VCaP (cell line): ENCODE measurements at regions not wholly inside any gene's neighbourhood (a gene's known extent, or its start where the extent isn't known, plus 50 kb on each side); places are given as distances from the start of the nearest gene placed in this dataset.

ENCODE experiments used
- H3K27ac ChIP-seq: fragments of 450-650 bp; 2 replicates; pipeline ENCODE4 v1.5.1; 2017
- TF ChIP-seq, protein P1 (sequence below): fragments of 450-650 bp; conservative IDR thresholded peaks from 2 replicates; pipeline ENCODE4 v1.5.1; 2017; ENCODE audit warnings: mild to moderate bottlenecking, moderate library complexity

GRCh38 chr12:59196989-59197388 is 276.7 kb upstream of the LRIG3 start:
- H3K27ac ChIP-seq = no peak overlapping the region
- TF ChIP-seq, protein P1, sequence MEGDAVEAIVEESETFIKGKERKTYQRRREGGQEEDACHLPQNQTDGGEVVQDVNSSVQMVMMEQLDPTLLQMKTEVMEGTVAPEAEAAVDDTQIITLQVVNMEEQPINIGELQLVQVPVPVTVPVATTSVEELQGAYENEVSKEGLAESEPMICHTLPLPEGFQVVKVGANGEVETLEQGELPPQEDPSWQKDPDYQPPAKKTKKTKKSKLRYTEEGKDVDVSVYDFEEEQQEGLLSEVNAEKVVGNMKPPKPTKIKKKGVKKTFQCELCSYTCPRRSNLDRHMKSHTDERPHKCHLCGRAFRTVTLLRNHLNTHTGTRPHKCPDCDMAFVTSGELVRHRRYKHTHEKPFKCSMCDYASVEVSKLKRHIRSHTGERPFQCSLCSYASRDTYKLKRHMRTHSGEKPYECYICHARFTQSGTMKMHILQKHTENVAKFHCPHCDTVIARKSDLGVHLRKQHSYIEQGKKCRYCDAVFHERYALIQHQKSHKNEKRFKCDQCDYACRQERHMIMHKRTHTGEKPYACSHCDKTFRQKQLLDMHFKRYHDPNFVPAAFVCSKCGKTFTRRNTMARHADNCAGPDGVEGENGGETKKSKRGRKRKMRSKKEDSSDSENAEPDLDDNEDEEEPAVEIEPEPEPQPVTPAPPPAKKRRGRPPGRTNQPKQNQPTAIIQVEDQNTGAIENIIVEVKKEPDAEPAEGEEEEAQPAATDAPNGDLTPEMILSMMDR = no peak

DNA sequence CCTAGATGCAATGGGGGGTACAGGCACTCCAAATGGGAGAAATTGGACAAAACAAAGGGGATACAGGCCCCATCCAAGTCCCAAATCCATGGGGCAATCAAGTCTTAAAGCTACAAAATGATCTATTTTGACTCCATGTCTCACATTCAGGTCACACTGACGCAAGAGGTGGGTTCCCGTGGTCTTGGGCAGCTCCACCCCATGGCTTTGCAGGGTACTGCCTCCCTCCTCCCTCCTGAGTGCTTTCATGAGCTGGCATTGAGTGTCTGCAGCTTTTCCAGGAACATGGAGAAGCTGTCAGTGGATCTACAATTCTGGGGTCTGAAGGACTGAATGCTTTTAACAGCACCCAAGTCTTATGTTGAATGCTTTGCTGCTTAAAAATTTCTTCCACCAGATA is 274.5 kb upstream of the LRIG3 start:
- TF ChIP-seq, protein P1 = no peak
- no peak overlapping the region for H3K27ac ChIP-seq

DNA sequence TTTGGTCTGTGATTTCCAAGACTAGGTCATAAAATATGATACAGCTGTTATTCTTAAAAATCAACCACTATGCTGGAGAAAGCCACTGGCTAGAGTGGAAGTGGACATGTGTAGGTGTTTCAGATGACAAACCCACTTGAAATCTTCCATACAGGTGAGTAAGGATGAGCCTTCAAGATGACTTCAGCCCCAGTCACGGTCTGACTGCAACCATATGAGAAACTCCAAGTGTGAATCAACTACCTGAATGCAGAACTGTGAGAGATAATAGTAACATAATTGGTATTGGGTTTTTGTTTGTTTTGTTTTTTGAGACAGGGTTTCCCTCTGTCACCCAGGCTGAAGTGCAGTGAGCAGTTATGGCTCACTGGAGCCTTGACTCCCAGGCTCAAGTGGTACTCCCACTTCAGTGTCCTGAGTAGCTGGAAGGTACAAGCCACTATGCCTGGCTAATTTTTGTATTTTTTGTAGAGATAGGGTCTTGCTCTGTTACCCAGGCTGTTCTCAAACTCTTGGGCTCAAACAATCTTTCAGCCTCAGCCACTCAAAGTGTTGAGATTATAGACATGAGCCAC is 273.3 kb upstream of the LRIG3 start:
- no peak overlapping the region for H3K27ac ChIP-seq
- TF ChIP-seq, protein P1 = no peak

- TF ChIP-seq, protein P1 = no peak
- H3K27ac ChIP-seq = no peak overlapping the region
Measured at GRCh38 chr12:59191372-59191771, 271.1 kb upstream of the LRIG3 start.

DNA sequence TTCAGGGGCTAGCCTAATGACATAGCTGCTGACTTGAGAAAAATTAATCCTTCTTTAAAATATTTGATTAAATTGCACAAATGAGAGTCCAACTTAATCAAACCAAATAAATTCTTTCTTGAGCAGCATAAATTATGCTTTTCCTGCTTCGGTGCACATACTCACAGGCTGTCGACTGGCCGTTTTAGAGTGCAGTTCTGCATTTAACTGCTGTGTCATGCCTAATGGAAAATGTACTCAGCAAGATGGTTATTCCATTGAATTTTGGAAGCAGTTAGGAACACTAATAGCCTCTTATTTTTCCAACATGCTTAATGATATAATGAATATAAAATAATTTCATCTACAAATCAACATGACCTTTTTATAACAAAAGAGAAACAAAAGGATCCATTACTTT is 266.1 kb upstream of the LRIG3 start:
- H3K27ac ChIP-seq = no peak overlapping the region
- TF ChIP-seq, protein P1 = no peak

DNA sequence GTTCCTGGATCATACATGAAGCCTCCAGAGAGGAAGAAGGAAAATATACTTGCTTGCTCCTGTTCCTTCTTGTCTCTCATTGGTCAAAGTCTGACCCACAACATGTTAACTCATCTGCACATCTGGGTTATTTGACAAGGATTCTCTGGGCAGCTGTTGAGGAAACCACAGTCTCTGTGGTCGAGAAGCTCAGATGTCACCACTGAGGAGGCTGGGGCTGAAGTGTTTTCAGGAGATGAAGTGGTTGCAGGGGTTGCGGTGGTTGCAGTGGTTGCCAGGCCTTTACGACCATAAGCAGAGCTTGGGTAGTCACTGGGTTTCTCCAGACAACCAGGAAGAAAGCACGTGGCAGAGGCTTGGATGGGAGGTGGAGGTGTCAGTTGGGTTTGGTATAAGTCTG is 265.0 kb upstream of the LRIG3 start:
- no peak overlapping the region for H3K27ac ChIP-seq
- TF ChIP-seq, protein P1 = no peak

DNA sequence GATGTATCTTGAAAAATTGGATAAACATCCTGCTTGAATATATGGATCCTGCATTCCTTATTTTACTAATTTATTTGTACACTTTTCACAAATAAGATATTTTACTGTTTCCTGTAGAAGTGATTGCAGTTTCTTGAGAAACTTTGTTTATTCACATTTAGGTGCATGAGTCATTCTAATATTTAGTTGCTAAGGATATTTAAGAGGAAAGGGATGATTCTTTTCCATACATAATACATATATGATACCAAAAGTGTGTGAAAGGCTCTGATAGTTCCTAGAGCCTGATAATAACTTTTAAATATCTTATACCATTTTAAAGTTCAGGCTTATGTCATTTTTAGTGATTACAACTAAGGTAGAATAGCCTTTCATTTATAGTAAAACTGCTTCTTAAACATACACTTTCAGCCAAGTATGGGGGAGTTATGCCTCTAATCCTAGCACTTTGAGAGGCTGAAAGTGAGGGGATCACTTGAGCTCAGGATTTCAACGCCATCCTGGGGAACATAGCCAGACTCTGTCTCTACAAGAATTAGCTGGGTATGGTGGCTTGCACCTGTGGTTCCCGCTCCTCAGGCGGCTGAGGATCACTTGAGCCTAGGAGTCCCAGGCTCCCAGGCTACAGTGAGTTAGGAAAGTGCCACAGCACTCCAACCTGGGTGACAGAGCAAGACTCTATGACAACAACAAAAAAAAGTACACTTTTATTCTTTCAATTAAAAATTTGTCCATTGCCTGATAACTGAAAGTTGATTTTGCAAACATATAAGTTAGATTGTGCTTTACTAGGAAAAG is 262.6 kb upstream of the LRIG3 start:
- TF ChIP-seq, protein P1 = no peak
- H3K27ac ChIP-seq = no peak overlapping the region
